RWPE2 (cell line): ENCODE measurements at regions not wholly inside any gene's neighbourhood (a gene's known extent, or its start where the extent isn't known, plus 50 kb on each side); places are given as distances from the start of the nearest gene placed in this dataset.
"Not testable (repeated sequence)": the region's sequence is repeated elsewhere in the genome, so short reads cannot be mapped to it uniquely, and the experiment has no call there.

Source experiments
- ATAC-seq: fragments of 200-7000 bp; cut with Tn5 transposase; 3 replicates; pipeline ENCODE4 v1.9.1; 2021; ENCODE audit warnings: low read depth
- DNase-seq: peaks from one replicate; pipeline ENCODE4 v3.0.0-alpha.2; 2020; ENCODE audit warnings: low spot score
- H3K27ac ChIP-seq: fragments of 450-650 bp; 2 replicates; pipeline ENCODE4 v1.5.1; 2017; ENCODE audit warnings: mild to moderate bottlenecking; ENCODE audit not compliant: poor library complexity, severe bottlenecking
- H3K27me3 ChIP-seq: fragments of 250-450 bp; sonication (Bioruptor Pico); 2 replicates; pipeline ENCODE4 v1.5.1; 2021; ENCODE audit warnings: mild to moderate bottlenecking, moderate library complexity; ENCODE audit not compliant: insufficient read depth, poor library complexity, severe bottlenecking
- H3K36me3 ChIP-seq: fragments of 250-450 bp; sonication (Bioruptor Pico); 2 replicates; pipeline ENCODE4 v1.5.1; 2020; ENCODE audit warnings: low read depth, mild to moderate bottlenecking, moderate library complexity
- H3K4me1 ChIP-seq: fragments of 250-450 bp; sonication (Bioruptor Pico); 2 replicates; pipeline ENCODE4 v1.5.1; 2021; ENCODE audit warnings: mild to moderate bottlenecking, moderate library complexity; ENCODE audit not compliant: insufficient read depth, poor library complexity, severe bottlenecking
- H3K4me3 ChIP-seq: fragments of 250-450 bp; sonication (Bioruptor Pico); 2 replicates; pipeline ENCODE4 v1.5.1; 2021; ENCODE audit warnings: mild to moderate bottlenecking, moderate library complexity; ENCODE audit not compliant: severe bottlenecking
- H3K9me3 ChIP-seq: fragments of 250-450 bp; sonication (Bioruptor Pico); 2 replicates; pipeline ENCODE4 v1.5.1; 2021; ENCODE audit warnings: mild to moderate bottlenecking, moderate library complexity; ENCODE audit not compliant: severe bottlenecking
- CTCF ChIP-seq: fragments of 450-650 bp; IDR thresholded peaks from one replicate; pipeline ENCODE4 v1.5.1; 2017; ENCODE audit warnings: mild to moderate bottlenecking, moderate library complexity; ENCODE audit not compliant: poor library complexity, severe bottlenecking

DNA sequence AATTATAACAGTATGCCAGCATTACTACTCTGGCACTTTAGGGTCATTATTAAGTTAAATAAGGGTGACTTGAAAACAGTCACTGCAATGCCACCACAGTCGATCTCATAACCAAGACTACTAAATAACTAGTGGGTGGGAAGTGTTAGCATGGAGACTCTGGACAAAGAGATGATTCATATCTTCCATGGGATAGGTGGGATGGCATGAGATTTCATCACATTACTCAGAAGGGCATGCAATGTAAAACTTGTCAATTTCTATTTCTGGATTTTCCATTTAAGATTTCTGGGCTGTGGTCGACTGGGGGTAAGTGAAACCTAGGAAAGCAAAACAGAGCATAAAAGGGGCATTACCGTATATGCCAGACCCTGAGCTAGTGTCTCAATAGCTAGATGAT, 538.9 kb upstream of the GRM7 start:
- ATAC-seq (no peak), DNase-seq (no peak)
- H3K9me3 ChIP-seq, result no peaks in the 10 kb centered on the region
- H3K27ac ChIP-seq, result no peak overlapping the region
- no peaks in the 10 kb centered on the region for H3K4me1 ChIP-seq
- no peaks in the 10 kb centered on the region for H3K27me3 ChIP-seq
- H3K36me3 ChIP-seq, result no peaks in the 10 kb centered on the region
- no peak for TF ChIP-seq CTCF
- no peak overlapping the region for H3K4me3 ChIP-seq

- no peaks in the 10 kb centered on the region for H3K4me1 ChIP-seq
- no peaks in the 10 kb centered on the region for H3K27me3 ChIP-seq
- TF ChIP-seq CTCF, result no peak
- DNase-seq (no peak), ATAC-seq (no peak)
- no peaks in the 10 kb centered on the region for H3K36me3 ChIP-seq
- no peak overlapping the region for H3K27ac ChIP-seq
- no peaks in the 10 kb centered on the region for H3K9me3 ChIP-seq
- H3K4me3 ChIP-seq, result no peak overlapping the region
Measured at GRCh38 chr3:6326771-6327170, 534.1 kb upstream of the GRM7 start.

DNA sequence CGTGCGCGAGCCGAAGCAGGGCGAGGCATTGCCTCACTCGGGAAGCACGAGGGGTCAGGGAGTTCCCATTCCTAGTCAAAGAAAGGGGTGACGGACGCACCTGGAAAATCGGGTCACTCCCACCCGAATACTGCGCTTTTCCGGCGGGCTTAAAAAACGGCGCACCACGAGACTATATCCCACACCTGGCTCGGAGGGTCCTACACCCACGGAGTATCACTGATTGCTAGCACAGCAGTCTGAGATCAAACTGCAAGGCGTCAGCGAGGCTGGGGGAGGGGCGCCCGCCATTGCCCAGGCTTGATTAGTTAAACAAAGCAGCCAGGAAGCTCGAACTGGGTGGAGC, 520.0 kb upstream of the GRM7 start:
- not testable (repeated sequence) for H3K4me3 ChIP-seq, DNase-seq, ATAC-seq

DNA sequence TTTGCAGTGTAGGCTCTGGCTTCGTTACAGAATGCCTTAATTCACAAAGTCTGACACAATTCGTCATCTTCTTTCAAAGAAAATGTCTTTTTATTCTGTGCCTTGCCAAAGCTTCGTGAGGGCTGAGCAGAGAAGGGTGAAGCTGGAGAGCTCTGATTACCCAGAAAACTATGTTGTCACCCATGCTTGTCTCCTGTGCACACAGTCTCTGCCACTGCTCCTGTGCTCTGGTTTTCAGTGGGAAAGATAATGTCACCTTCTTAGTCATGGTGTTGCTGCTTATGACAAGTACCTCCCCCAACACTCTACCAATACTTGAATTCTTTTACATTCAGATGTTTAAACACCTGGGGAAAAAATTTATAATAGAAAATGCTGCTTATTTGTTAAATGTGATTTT, 509.2 kb upstream of the GRM7 start:
- TF ChIP-seq CTCF, result no peak
- Histone ChIP-seq H3K4me1 (no peaks in the 10 kb centered on the region), H3K27me3 (no peaks in the 10 kb centered on the region), H3K27ac (no peak overlapping the region), H3K36me3 (no peaks in the 10 kb centered on the region), H3K9me3 (no peaks in the 10 kb centered on the region), H3K4me3 (no peak overlapping the region)
- ATAC-seq (no peak), DNase-seq (no peak)

More for the DNA sequence above, 520.0 kb upstream of the GRM7 start:
- H3K27me3 ChIP-seq, H3K27ac ChIP-seq, H3K4me1 ChIP-seq, H3K36me3 ChIP-seq, H3K9me3 ChIP-seq: not testable (repeated sequence)

DNA sequence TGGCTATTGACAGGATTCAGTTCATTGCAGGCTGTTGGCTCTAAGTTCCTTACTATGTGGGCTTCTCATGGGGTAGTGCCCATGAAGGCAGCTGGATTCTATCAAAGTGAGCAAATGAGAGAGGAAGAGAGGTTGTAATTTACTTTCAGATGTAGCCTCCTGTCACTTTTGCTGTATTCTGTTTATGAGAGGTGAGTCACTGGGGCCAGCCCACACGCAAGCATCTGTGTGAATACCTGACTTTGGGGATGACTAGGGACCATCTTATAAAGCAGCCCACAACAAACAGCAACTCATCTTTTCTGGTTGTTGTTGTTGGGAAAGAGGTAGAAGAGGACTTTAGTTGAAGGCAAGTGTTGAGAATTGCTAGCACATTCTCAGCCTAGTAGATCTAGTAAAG, 506.3 kb upstream of the GRM7 start:
- ATAC-seq, result no peak
- Histone ChIP-seq H3K27ac (no peak overlapping the region), H3K27me3 (no peaks in the 10 kb centered on the region), H3K36me3 (no peaks in the 10 kb centered on the region), H3K4me3 (no peak overlapping the region), H3K4me1 (no peaks in the 10 kb centered on the region), H3K9me3 (no peaks in the 10 kb centered on the region)
- DNase-seq, result no peak
- TF ChIP-seq CTCF, result no peak

GRCh38 chr3:6362406-6362805, 498.5 kb upstream of the GRM7 start:
- no peaks in the 10 kb centered on the region for H3K9me3 ChIP-seq
- DNase-seq, result no peak
- H3K4me1 ChIP-seq, result no peaks in the 10 kb centered on the region
- no peak for ATAC-seq
- H3K4me3 ChIP-seq, result no peak overlapping the region
- H3K27me3 ChIP-seq, result no peaks in the 10 kb centered on the region
- TF ChIP-seq CTCF, result no peak
- H3K27ac ChIP-seq, result no peak overlapping the region
- no peaks in the 10 kb centered on the region for H3K36me3 ChIP-seq
